ENCODE measurements at regions not wholly inside any gene's neighbourhood (a gene's known extent, or its start where the extent isn't known, plus 50 kb on each side); places are given as distances from the start of the nearest gene placed in this dataset.

GRCh38 chr5:2856206-2856605, 104.7 kb upstream of the IRX2 start (continued):
- no peak for TF ChIP-seq MEF2B (IDR thresholded peaks at IDR 0.05; ENCODE audit: partially characterized antibody, poor library complexity, severe bottlenecking)
- TF ChIP-seq NBN (IDR thresholded peaks at IDR 0.05) = no peak
- TF ChIP-seq NFIC (IDR thresholded peaks at IDR 0.05; ENCODE audit: low read depth, low read length) = no peak
- TF ChIP-seq TCF3 (IDR thresholded peaks at IDR 0.05; ENCODE audit: borderline replicate concordance, insufficient read depth, low read depth, low read length) = no peak
- no peak for TF ChIP-seq NKRF (conservative IDR thresholded peaks at IDR 0.05)

- ChIA-PET POLR2A (no interaction called here), CTCF (no interaction called here), SMC1A (ENCODE audit: uncharacterized antibody, unreplicated experiment) (no interaction called here), RAD21 (ENCODE audit: unreplicated experiment) (no interaction called here)
- Histone ChIP-seq H4K20me1 (ENCODE audit: control insufficient read depth, insufficient read depth) (no peaks in the 10 kb centered on the region), H3K4me1 (ENCODE audit: control insufficient read depth, insufficient read depth, low read length) (no peaks in the 10 kb centered on the region), H3K9me3 (replicated peaks; ENCODE audit: control insufficient read depth, insufficient read depth, low read length) (no peaks in the 10 kb centered on the region; the same call in 2 of the 3 replicates), H3K36me3 (ENCODE audit: control insufficient read depth in 2 of 2, insufficient read depth in 2 of 2, low read length in 1 of 2) (no peaks in the 10 kb centered on the region), H3K27me3 (replicated peaks in 1 of 2; ENCODE audit: control insufficient read depth in 2 of 2, insufficient read depth in 2 of 2, low read length in 1 of 2) (no peaks in the 10 kb centered on the region), H3K27ac (ENCODE audit: control insufficient read depth, insufficient read depth) (no peak overlapping the region), H3K9ac (ENCODE audit: control insufficient read depth, insufficient read depth, low read length) (no peak overlapping the region), H3K79me2 (ENCODE audit: control insufficient read depth, insufficient read depth, low read length) (no peaks in the 10 kb centered on the region), H3K4me2 (ENCODE audit: control insufficient read depth, insufficient read depth) (no peak overlapping the region), H3K4me3 (no peak overlapping the region), H2AFZ (ENCODE audit: control insufficient read depth, low read depth, low read length) (no peak overlapping the region)
- no peak for FAIRE-seq
- DNase-seq (ENCODE audit: low read depth, low spot score) = no peak
- ATAC-seq = no peak
- intact Hi-C loops (cut with micrococcal nuclease; ENCODE audit: unreplicated experiment) = no loop called here
- in situ Hi-C loops (cut with MboI) = no loop called here
- TF ChIP-seq LARP7 (IDR thresholded peaks at IDR 0.05) = no peak
- no peak for TF ChIP-seq RELB (IDR thresholded peaks at IDR 0.05; ENCODE audit: low read depth)
- TF ChIP-seq NFYA (IDR thresholded peaks at IDR 0.05; ENCODE audit: borderline replicate concordance, low read depth, low read length) = no peak
- no peak for TF ChIP-seq YBX1 (IDR thresholded peaks at IDR 0.05)
- 0% methylated on average over 1 of the region's 1 CpG for WGBS (ENCODE audit: insufficient coverage, insufficient replicate concordance, low lambda C conversion rate, missing lambda C conversion rate)
- BruUV-seq (replicated peaks) = no TSS peak
These were observed 101.0 kb upstream of the IRX2 start for GRCh38 chr5:2852446-2852845.
